WTC11 (cell line): ENCODE measurements at regions not wholly inside any gene's neighbourhood (a gene's known extent, or its start where the extent isn't known, plus 50 kb on each side); places are given as distances from the start of the nearest gene placed in this dataset.

Experiments used
- ATAC-seq: fragments of 200-7000 bp; cut with Tn5 transposase; 2 replicates; pipeline ENCODE4 v1.10.0; 2021; ENCODE audit warnings: mild to moderate bottlenecking, moderate library complexity
- CTCF ChIA-PET: fragments of 300-600 bp; sonication (Branson Sonifier 250); formaldehyde crosslinking; loops from one replicate; lab custom pipeline; 2021; ENCODE audit warnings: antibody characterized with exemption; lab: Charles Lee
- POLR2A ChIA-PET: fragments of 350-600 bp; sonication (Branson Sonifier 250); formaldehyde crosslinking; loops from one replicate; lab custom pipeline; 2021; ENCODE audit warnings: antibody characterized with exemption; lab: Charles Lee
- DNase-seq: peaks from one replicate; pipeline ENCODE4 v3.0.0; 2021; ENCODE audit warnings: low spot score
- H3K27ac Mint-ChIP-seq: 2 replicates; pipeline ENCODE4 v1.8.0; 2021; ENCODE audit warnings: mixed read lengths
- H3K27me3 Mint-ChIP-seq: 2 replicates; pipeline ENCODE4 v1.8.0; 2021; ENCODE audit warnings: low read depth, mild to moderate bottlenecking, moderate library complexity, mixed read lengths
- H3K36me3 Mint-ChIP-seq: 2 replicates; pipeline ENCODE4 v1.8.0; 2021; ENCODE audit warnings: mixed read lengths
- H3K4me1 Mint-ChIP-seq: 2 replicates; pipeline ENCODE4 v1.8.0; 2022; ENCODE audit warnings: mixed read lengths
- H3K4me3 Mint-ChIP-seq: 2 replicates; pipeline ENCODE4 v1.8.0; 2021; ENCODE audit warnings: mild to moderate bottlenecking, moderate library complexity, mixed read lengths
- H3K9me3 Mint-ChIP-seq: 2 replicates; pipeline ENCODE4 v1.8.0; 2021; ENCODE audit warnings: mixed read lengths
- ATF1 ChIP-seq: sonication (generic); formaldehyde crosslinking; IDR thresholded peaks from 2 replicates; pipeline ENCODE4 v1.8.1; 2023; ENCODE audit warnings: mild to moderate bottlenecking, moderate library complexity, missing genetic modification reagents
- ESRRA ChIP-seq: sonication (generic); formaldehyde crosslinking; IDR thresholded peaks from 2 replicates; pipeline ENCODE4 v1.8.1; 2022; ENCODE audit warnings: mild to moderate bottlenecking, missing genetic modification reagents, borderline replicate concordance
- FOXK1 ChIP-seq: sonication (generic); formaldehyde crosslinking; IDR thresholded peaks from 2 replicates; pipeline ENCODE4 v1.8.0; 2022; ENCODE audit warnings: mild to moderate bottlenecking, moderate library complexity, missing genetic modification reagents
- GRHL2 ChIP-seq: fragments of 250-450 bp; sonication (Bioruptor Pico); IDR thresholded peaks from 2 replicates; pipeline ENCODE4 v1.8.0; 2022; ENCODE audit warnings: mild to moderate bottlenecking, moderate library complexity; ENCODE audit not compliant: insufficient replicate concordance, severe bottlenecking
- GTF2I ChIP-seq: fragments of 250-450 bp; sonication (Bioruptor Pico); conservative IDR thresholded peaks from 2 replicates; pipeline ENCODE4 v1.4.0; 2021; ENCODE audit warnings: mild to moderate bottlenecking
- HMGA2 ChIP-seq: fragments of 250-450 bp; sonication (Bioruptor Pico); IDR thresholded peaks from 2 replicates; pipeline ENCODE4 v1.4.0; 2021; ENCODE audit warnings: mild to moderate bottlenecking, moderate library complexity
- JUN ChIP-seq: sonication (generic); formaldehyde crosslinking; IDR thresholded peaks from 2 replicates; pipeline ENCODE4 v1.8.0; 2023; ENCODE audit warnings: mild to moderate bottlenecking, missing genetic modification reagents
- PRRX2 ChIP-seq: fragments of 250-450 bp; sonication (Bioruptor Pico); IDR thresholded peaks from 2 replicates; pipeline ENCODE4 v1.8.0; 2021; ENCODE audit warnings: mild to moderate bottlenecking
- SOX15 ChIP-seq: fragments of 250-450 bp; sonication (Bioruptor Pico); IDR thresholded peaks from 2 replicates; pipeline ENCODE4 v1.9.0; 2021; ENCODE audit warnings: mild to moderate bottlenecking
- TEAD4 ChIP-seq: sonication (generic); formaldehyde crosslinking; IDR thresholded peaks from 2 replicates; pipeline ENCODE4 v1.8.0; 2022; ENCODE audit warnings: mild to moderate bottlenecking, missing genetic modification reagents
- ZNF138 ChIP-seq: sonication (generic); formaldehyde crosslinking; conservative IDR thresholded peaks from 2 replicates; pipeline ENCODE4 v1.8.1; 2022; ENCODE audit warnings: mild to moderate bottlenecking, moderate library complexity, missing genetic modification reagents
- TF ChIP-seq, protein P1 (sequence below): fragments of 250-450 bp; sonication (Bioruptor Pico); IDR thresholded peaks from 2 replicates; pipeline ENCODE4 v1.8.0; 2021; ENCODE audit warnings: mild to moderate bottlenecking
- TF ChIP-seq, protein P2 (sequence below): fragments of 250-450 bp; sonication (Bioruptor Pico); IDR thresholded peaks from 2 replicates; pipeline ENCODE4 v1.9.0; 2021; ENCODE audit warnings: mild to moderate bottlenecking
- TF ChIP-seq, protein P3 (sequence below): fragments of 250-450 bp; sonication (Bioruptor Pico); IDR thresholded peaks from 2 replicates; pipeline ENCODE4 v2.1.2; 2022; ENCODE audit warnings: mild to moderate bottlenecking, moderate library complexity
- TF ChIP-seq, protein P4 (sequence below): sonication (generic); formaldehyde crosslinking; IDR thresholded peaks from 2 replicates; pipeline ENCODE4 v1.8.0; 2022; ENCODE audit warnings: mild to moderate bottlenecking, missing genetic modification reagents
- TF ChIP-seq, protein P5 (sequence below): sonication (generic); formaldehyde crosslinking; IDR thresholded peaks from 2 replicates; pipeline ENCODE4 v1.8.0; 2023; ENCODE audit warnings: missing genetic modification reagents
- TF ChIP-seq, protein P6 (sequence below): fragments of 250-450 bp; sonication (Bioruptor Pico); IDR thresholded peaks from 2 replicates; pipeline ENCODE4 v1.9.0; 2021; ENCODE audit warnings: mild to moderate bottlenecking
- TF ChIP-seq, protein P7 (sequence below): fragments of 250-450 bp; sonication (Bioruptor Pico); IDR thresholded peaks from 2 replicates; pipeline ENCODE4 v1.9.0; 2021; ENCODE audit warnings: moderate library complexity, mild to moderate bottlenecking, inconsistent platforms, borderline replicate concordance

DNA sequence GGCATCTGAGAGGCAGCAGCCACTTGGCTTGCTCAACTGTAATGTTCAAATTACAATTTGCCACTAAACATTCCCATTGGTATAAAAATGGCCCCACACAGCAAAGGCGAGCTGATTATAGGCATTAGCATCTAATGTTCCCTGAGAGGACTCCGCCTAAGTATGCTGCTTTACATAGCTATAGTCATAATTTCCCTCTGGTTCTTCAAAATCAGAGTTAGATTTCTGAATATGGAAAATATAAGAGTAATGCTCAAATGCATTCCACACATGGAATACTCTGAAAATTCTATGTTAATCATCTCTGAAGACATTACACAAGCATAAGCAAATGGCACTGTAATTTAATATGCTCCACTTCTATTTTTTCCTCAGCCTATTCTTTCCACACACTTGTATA, 83.7 kb upstream of the BTG1 start:
- DNase-seq (no peak), ATAC-seq (no peak)
- Mint-ChIP-seq H3K27ac (no peak overlapping the region), H3K27me3 (no peaks in the 10 kb centered on the region), H3K4me3 (no peak overlapping the region), H3K36me3 (no peaks in the 10 kb centered on the region), H3K4me1 (peaks cover 20% of the 10 kb centered on the region), H3K9me3 (no peaks in the 10 kb centered on the region)
- CTCF ChIA-PET, result no interaction called here
- POLR2A ChIA-PET, result no interaction called here
- TF ChIP-seq ZNF138 (CRISPR knock-in tag), result no peak

DNA sequence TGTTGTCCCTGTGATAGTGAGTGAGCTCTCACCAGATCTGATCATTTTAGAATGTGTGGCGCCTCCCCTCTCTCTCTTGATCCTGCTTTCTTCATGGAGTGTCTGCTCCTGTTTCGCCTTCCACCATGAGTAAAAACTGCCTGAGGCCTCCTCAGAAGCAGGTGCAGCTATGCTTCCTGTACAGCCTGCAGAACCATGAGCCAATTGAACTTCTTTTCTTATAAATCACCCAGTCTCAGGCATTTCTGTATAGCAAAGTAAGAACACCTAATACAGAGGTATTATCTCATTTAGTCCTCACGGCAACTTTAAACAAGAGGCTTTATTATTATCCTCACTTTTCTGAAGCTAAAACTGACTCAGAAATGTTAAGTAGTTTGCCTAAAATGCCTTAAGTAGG, 81.3 kb upstream of the BTG1 start:
- Mint-ChIP-seq H3K9me3 (no peaks in the 10 kb centered on the region), H3K27me3 (no peaks in the 10 kb centered on the region), H3K4me1 (peaks cover 23% of the 10 kb centered on the region), H3K27ac (no peak overlapping the region), H3K4me3 (no peak overlapping the region), H3K36me3 (no peaks in the 10 kb centered on the region)
- POLR2A ChIA-PET, result no interaction called here
- CTCF ChIA-PET, result interaction anchor here (1.3 kb wide), 1 partner anchor 347 kb away, joined by 3 read pairs; no protein-coding TSS in a partner anchor
- no peak for TF ChIP-seq TEAD4 (CRISPR knock-in tag)
- TF ChIP-seq GTF2I (CRISPR knock-in tag), result no peak
- TF ChIP-seq, protein P1, sequence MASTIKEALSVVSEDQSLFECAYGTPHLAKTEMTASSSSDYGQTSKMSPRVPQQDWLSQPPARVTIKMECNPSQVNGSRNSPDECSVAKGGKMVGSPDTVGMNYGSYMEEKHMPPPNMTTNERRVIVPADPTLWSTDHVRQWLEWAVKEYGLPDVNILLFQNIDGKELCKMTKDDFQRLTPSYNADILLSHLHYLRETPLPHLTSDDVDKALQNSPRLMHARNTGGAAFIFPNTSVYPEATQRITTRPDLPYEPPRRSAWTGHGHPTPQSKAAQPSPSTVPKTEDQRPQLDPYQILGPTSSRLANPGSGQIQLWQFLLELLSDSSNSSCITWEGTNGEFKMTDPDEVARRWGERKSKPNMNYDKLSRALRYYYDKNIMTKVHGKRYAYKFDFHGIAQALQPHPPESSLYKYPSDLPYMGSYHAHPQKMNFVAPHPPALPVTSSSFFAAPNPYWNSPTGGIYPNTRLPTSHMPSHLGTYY (CRISPR knock-in tag), result no peak
- TF ChIP-seq, protein P2, sequence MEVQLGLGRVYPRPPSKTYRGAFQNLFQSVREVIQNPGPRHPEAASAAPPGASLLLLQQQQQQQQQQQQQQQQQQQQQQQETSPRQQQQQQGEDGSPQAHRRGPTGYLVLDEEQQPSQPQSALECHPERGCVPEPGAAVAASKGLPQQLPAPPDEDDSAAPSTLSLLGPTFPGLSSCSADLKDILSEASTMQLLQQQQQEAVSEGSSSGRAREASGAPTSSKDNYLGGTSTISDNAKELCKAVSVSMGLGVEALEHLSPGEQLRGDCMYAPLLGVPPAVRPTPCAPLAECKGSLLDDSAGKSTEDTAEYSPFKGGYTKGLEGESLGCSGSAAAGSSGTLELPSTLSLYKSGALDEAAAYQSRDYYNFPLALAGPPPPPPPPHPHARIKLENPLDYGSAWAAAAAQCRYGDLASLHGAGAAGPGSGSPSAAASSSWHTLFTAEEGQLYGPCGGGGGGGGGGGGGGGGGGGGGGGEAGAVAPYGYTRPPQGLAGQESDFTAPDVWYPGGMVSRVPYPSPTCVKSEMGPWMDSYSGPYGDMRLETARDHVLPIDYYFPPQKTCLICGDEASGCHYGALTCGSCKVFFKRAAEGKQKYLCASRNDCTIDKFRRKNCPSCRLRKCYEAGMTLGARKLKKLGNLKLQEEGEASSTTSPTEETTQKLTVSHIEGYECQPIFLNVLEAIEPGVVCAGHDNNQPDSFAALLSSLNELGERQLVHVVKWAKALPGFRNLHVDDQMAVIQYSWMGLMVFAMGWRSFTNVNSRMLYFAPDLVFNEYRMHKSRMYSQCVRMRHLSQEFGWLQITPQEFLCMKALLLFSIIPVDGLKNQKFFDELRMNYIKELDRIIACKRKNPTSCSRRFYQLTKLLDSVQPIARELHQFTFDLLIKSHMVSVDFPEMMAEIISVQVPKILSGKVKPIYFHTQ (CRISPR knock-in tag), result no peak
- TF ChIP-seq, protein P3, sequence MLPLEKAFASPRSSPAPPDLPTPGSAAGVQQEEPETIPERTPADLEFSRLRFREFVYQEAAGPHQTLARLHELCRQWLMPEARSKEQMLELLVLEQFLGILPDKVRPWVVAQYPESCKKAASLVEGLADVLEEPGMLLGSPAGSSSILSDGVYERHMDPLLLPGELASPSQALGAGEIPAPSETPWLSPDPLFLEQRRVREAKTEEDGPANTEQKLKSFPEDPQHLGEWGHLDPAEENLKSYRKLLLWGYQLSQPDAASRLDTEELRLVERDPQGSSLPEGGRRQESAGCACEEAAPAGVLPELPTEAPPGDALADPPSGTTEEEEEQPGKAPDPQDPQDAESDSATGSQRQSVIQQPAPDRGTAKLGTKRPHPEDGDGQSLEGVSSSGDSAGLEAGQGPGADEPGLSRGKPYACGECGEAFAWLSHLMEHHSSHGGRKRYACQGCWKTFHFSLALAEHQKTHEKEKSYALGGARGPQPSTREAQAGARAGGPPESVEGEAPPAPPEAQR (CRISPR knock-in tag), result no peak
- no peak for TF ChIP-seq JUN (CRISPR knock-in tag)
- no peak for TF ChIP-seq ATF1 (CRISPR knock-in tag)
- no peak for TF ChIP-seq SOX15
- no peak for TF ChIP-seq FOXK1 (CRISPR knock-in tag)
- TF ChIP-seq GRHL2, result no peak
- no peak for TF ChIP-seq HMGA2 (CRISPR knock-in tag)
- TF ChIP-seq, protein P4, sequence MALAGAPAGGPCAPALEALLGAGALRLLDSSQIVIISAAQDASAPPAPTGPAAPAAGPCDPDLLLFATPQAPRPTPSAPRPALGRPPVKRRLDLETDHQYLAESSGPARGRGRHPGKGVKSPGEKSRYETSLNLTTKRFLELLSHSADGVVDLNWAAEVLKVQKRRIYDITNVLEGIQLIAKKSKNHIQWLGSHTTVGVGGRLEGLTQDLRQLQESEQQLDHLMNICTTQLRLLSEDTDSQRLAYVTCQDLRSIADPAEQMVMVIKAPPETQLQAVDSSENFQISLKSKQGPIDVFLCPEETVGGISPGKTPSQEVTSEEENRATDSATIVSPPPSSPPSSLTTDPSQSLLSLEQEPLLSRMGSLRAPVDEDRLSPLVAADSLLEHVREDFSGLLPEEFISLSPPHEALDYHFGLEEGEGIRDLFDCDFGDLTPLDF (CRISPR knock-in tag), result no peak
- no peak for TF ChIP-seq PRRX2
- no peak for DNase-seq
- no peak for ATAC-seq

DNA sequence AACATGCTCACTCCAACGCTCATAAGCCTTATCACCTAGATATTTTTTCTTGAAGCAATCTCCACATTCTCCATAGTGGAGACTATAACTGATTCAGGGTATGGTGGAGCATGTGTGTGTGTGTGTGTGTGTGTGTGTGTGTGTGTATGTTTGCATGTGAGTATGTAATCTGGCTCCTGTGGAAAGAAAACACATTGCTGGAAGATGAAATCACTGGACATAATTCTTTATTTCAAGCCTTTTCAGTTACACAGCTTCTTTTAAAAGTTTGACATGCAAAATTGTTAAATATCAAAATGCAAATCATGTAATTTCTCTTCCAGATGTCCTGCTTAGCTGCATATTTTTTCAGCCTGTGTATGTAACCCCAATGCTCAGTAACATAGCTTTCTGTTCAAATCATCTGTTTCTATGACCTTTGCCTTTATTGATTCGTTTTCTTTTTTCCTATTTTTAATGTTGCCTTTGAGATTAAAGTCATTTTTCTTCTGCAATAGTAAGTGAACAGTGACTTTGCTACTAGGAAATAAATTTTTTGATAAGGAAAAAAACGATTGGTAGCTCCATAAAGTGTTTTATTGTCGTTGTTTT, 80.5 kb upstream of the BTG1 start:
- DNase-seq, result no peak
- H3K4me3 Mint-ChIP-seq, result no peak overlapping the region
- POLR2A ChIA-PET, result interaction anchor here (0.7 kb wide), 1 partner anchor 81 kb away, joined by 4 read pairs; no protein-coding TSS in a partner anchor
- ATAC-seq, result no peak
- H3K9me3 Mint-ChIP-seq, result no peaks in the 10 kb centered on the region
- H3K27me3 Mint-ChIP-seq, result no peaks in the 10 kb centered on the region
- H3K27ac Mint-ChIP-seq, result no peak overlapping the region
- no peaks in the 10 kb centered on the region for H3K36me3 Mint-ChIP-seq
- CTCF ChIA-PET, result interaction anchor here (1.3 kb wide), 1 partner anchor 348 kb away, joined by 3 read pairs; no protein-coding TSS in a partner anchor
- TF ChIP-seq ESRRA (CRISPR knock-in tag) (no peak), TEAD4 (CRISPR knock-in tag) (no peak)
- TF ChIP-seq, protein P5, sequence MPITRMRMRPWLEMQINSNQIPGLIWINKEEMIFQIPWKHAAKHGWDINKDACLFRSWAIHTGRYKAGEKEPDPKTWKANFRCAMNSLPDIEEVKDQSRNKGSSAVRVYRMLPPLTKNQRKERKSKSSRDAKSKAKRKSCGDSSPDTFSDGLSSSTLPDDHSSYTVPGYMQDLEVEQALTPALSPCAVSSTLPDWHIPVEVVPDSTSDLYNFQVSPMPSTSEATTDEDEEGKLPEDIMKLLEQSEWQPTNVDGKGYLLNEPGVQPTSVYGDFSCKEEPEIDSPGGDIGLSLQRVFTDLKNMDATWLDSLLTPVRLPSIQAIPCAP (CRISPR knock-in tag), result no peak
- TF ChIP-seq, protein P6, sequence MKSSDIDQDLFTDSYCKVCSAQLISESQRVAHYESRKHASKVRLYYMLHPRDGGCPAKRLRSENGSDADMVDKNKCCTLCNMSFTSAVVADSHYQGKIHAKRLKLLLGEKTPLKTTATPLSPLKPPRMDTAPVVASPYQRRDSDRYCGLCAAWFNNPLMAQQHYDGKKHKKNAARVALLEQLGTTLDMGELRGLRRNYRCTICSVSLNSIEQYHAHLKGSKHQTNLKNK (CRISPR knock-in tag), result no peak
- TF ChIP-seq, protein P7, sequence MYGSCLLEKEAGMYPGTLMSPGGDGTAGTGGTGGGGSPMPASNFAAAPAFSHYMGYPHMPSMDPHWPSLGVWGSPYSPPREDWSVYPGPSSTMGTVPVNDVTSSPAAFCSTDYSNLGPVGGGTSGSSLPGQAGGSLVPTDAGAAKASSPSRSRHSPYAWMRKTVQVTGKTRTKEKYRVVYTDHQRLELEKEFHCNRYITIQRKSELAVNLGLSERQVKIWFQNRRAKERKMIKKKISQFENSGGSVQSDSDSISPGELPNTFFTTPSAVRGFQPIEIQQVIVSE (CRISPR knock-in tag), result no peak
- peaks cover 29% of the 10 kb centered on the region for H3K4me1 Mint-ChIP-seq
